CD4-positive, alpha-beta memory T cell (primary cell): ENCODE measurements at regions not wholly inside any gene's neighbourhood (a gene's known extent, or its start where the extent isn't known, plus 50 kb on each side); places are given as distances from the start of the nearest gene placed in this dataset.

Source experiments
- CTCF ChIA-PET: fragments of 350-600 bp; sonication (Branson Sonifier 250); formaldehyde crosslinking; loops from one replicate; lab custom pipeline; 2021; ENCODE audit warnings: inconsistent platforms; ENCODE audit not compliant: partially characterized antibody; lab: Charles Lee
- POLR2A ChIA-PET: fragments of 350-600 bp; sonication (Branson Sonifier 250); formaldehyde crosslinking; loops from one replicate; lab custom pipeline; 2021; ENCODE audit not compliant: partially characterized antibody; lab: Charles Lee
- DNase-seq, 5 donors: peaks; one replicate each; pipeline versions ENCODE4 v3.0.0 to v3.0.0-alpha.2; 2020 to 2022; ENCODE audit warnings: mixed read lengths in 1 of 5
- H3K27ac ChIP-seq: one replicate; pipeline ENCODE4 v1.7.0; 2013; ENCODE audit warnings: low read depth, low read length
- H3K27me3 ChIP-seq: 2 replicates; pipeline ENCODE4 v1.7.0; 2013; ENCODE audit warnings: mild to moderate bottlenecking, low read length, moderate library complexity; ENCODE audit not compliant: insufficient read depth
- H3K36me3 ChIP-seq: 2 replicates; pipeline ENCODE4 v1.7.0; 2013; ENCODE audit warnings: mild to moderate bottlenecking, low read length, moderate library complexity; ENCODE audit not compliant: insufficient read depth
- H3K4me1 ChIP-seq: 2 replicates; pipeline ENCODE4 v1.7.0; 2013; ENCODE audit warnings: mild to moderate bottlenecking, low read length, moderate library complexity; ENCODE audit not compliant: insufficient read depth
- H3K4me3 ChIP-seq, 2 donors: one replicate each; pipeline ENCODE4 v1.7.0; 2013; ENCODE audit warnings: low read length in 2 of 2, mild to moderate bottlenecking in 1 of 2
- H3K9me3 ChIP-seq, 2 donors: one replicate each; pipeline ENCODE4 v1.7.0; 2013; ENCODE audit warnings: low read length in 2 of 2, control low read depth in 1 of 2; ENCODE audit not compliant: control insufficient read depth in 1 of 2
- H3K27ac Mint-ChIP-seq, 7 donors: one replicate each; pipeline ENCODE4 v1.8.0; 2020 to 2021; ENCODE audit warnings: mixed read lengths in 7 of 7, mild to moderate bottlenecking in 6 of 7, inconsistent platforms in 3 of 7, moderate library complexity in 3 of 7
- H3K27me3 Mint-ChIP-seq, 2 donors: one replicate each; pipeline ENCODE4 v1.8.0; 2020 to 2021; ENCODE audit warnings: mixed read lengths in 2 of 2
- H3K36me3 Mint-ChIP-seq, 2 donors: one replicate each; pipeline ENCODE4 v1.8.0; 2020 to 2021; ENCODE audit warnings: mixed read lengths in 2 of 2, inconsistent platforms in 1 of 2, mild to moderate bottlenecking in 1 of 2
- H3K4me1 Mint-ChIP-seq, 4 donors: one replicate each; pipeline ENCODE4 v1.8.0; 2020 to 2021; ENCODE audit warnings: mixed read lengths in 4 of 4, mild to moderate bottlenecking in 1 of 4
- H3K4me3 Mint-ChIP-seq, 8 donors: one replicate each; pipeline ENCODE4 v1.8.0; 2020 to 2021; ENCODE audit warnings: mixed read lengths in 8 of 8, mild to moderate bottlenecking in 7 of 8, moderate library complexity in 6 of 8, inconsistent platforms in 3 of 8
- H3K9me3 Mint-ChIP-seq, 8 donors: one replicate each; pipeline ENCODE4 v1.8.0; 2020 to 2021; ENCODE audit warnings: mixed read lengths in 8 of 8, mild to moderate bottlenecking in 5 of 8, inconsistent platforms in 3 of 8, moderate library complexity in 1 of 8
- intact Hi-C: fragments of 100-400 bp; cut with micrococcal nuclease; formaldehyde crosslinking; loops from one replicate; pipeline ENCODE4 v1.15.1; 2023

DNA sequence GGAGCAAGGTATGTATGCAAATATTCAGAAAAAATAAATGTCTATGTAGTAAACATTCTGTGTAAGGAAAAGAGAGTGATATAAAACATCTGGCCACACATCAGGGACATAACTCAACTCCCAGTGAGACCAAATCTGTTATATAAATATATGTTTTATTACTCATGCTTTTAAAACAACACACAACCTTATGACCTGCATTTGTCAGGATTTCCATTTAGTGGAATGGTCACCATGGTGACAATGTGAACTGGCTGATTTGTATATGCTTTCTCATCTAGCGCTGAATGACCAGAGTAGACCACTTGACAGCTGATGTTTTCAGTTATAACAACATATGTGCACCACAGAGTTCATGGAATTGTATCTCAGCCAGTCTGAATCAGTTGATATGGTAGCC is 551.7 kb downstream of the HTR7 start:
- no peak overlapping the region for H3K4me3 ChIP-seq
- no peaks in the 10 kb centered on the region for H3K36me3 ChIP-seq
- no peak overlapping the region for H3K27ac ChIP-seq
- H3K9me3 ChIP-seq, result no peaks in the 10 kb centered on the region
- no peaks in the 10 kb centered on the region for H3K4me1 ChIP-seq
- CTCF ChIA-PET, result no interaction called here
- Mint-ChIP-seq H3K27ac (no peak overlapping the region), H3K36me3 (no peaks in the 10 kb centered on the region), H3K4me1 (no peaks in the 10 kb centered on the region), H3K27me3 (peaks cover 0 to 2% of the 10 kb centered on the region in 2 donors), H3K4me3 (no peak overlapping the region), H3K9me3 (peaks cover 0 to 4% (median 0%) of the 10 kb centered on the region in 8 donors)
- intact Hi-C loops, result no loop called here
- DNase-seq, result no peak
- no peaks in the 10 kb centered on the region for H3K27me3 ChIP-seq
- POLR2A ChIA-PET, result no interaction called here

DNA sequence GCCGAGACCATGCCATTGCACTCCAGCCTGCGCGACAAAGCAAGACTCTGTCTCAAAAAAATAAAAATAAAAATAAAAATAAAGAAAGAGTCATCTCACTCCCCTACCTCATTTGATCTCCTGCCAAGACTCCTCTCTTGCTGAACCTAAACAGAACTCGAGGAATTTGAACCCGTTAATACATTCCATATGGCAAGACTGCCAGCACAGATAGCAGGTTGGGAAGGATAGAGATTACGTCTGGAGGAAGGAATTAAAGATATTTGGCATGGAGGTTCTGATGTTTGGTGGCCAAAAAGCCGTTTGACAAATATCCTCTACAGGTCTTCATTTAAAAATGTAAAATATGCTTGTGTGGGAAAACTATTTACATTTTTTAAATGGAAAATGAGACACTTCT is 549.6 kb downstream of the HTR7 start:
- H3K4me3 Mint-ChIP-seq, result no peak overlapping the region
- no peaks in the 10 kb centered on the region for H3K27me3 Mint-ChIP-seq
- Histone ChIP-seq H3K27me3 (no peaks in the 10 kb centered on the region), H3K4me3 (no peak overlapping the region), H3K4me1 (no peaks in the 10 kb centered on the region), H3K9me3 (no peaks in the 10 kb centered on the region), H3K27ac (no peak overlapping the region), H3K36me3 (no peaks in the 10 kb centered on the region)
- no peak for DNase-seq
- no peak overlapping the region for H3K27ac Mint-ChIP-seq
- H3K9me3 Mint-ChIP-seq, result peaks cover 0 to 4% (median 0%) of the 10 kb centered on the region in 8 donors
- no peaks in the 10 kb centered on the region for H3K36me3 Mint-ChIP-seq
- ChIA-PET POLR2A (no interaction called here), CTCF (no interaction called here)
- intact Hi-C loops, result no loop called here
- no peaks in the 10 kb centered on the region for H3K4me1 Mint-ChIP-seq

DNA sequence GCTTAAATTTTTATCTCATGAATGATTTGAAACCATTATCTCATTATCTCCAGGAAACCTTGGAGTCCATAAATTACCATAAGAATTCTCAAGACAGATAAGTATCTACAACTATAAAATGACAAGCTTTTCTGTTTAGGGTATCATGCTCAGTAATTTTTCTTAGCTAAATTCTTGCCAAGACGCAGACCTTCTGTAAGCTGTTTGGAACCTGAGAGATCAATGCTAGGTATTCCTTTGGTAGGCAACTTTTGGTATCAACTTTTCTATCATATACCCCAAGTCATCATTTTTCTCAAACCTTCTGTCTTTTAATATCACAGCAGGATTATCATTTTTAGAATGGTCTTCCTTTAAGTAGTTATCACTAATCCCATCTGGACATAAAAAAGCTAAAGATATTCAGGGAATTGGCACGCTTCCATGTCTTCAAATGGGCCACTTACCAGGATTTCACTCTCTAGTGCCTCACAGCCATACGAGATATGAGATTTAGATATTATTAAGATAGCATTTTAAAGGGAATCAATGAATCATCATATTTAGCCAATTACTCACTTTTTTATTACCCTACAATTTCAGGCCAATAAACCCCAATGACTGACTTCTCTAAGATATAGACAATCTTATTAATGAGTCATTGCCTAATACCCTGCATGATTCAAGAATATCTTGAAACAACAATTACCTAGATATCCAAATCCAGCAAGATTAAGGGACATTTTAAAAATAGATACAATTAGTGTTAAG is 544.1 kb downstream of the HTR7 start:
- Histone ChIP-seq H3K27me3 (no peaks in the 10 kb centered on the region), H3K36me3 (no peaks in the 10 kb centered on the region), H3K9me3 (no peaks in the 10 kb centered on the region), H3K4me1 (no peaks in the 10 kb centered on the region), H3K4me3 (no peak overlapping the region), H3K27ac (no peak overlapping the region)
- Mint-ChIP-seq H3K9me3 (peaks cover 0 to 6% (median 0%) of the 10 kb centered on the region in 8 donors), H3K4me3 (no peak overlapping the region), H3K36me3 (no peaks in the 10 kb centered on the region), H3K27me3 (no peaks in the 10 kb centered on the region), H3K27ac (no peak overlapping the region), H3K4me1 (no peaks in the 10 kb centered on the region)
- POLR2A ChIA-PET, result no interaction called here
- CTCF ChIA-PET, result no interaction called here
- DNase-seq, result no peak
- intact Hi-C loops, result no loop called here

DNA sequence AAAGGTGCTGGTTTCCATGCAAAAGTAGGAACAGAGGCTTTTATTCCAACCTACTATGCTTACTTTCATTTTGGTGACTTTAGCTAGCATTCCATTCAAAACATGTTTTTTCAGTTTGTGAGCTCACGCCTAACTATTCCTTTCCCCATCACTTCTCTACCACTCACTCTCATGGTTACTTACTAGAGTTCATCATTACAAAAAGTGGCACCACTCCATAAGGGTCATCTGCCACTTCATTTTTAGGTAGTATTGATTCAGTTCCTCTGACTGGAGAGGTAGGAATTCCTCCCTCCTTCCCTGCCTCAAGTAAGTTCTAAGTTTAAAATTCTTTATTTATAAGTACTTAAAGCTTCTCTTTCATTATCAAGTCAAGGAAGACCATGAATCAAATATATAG is 543.1 kb downstream of the HTR7 start:
- DNase-seq, result no peak
- intact Hi-C loops, result no loop called here
- Mint-ChIP-seq H3K27me3 (no peaks in the 10 kb centered on the region), H3K27ac (no peak overlapping the region), H3K9me3 (peaks cover 0 to 5% (median 0%) of the 10 kb centered on the region in 8 donors), H3K4me1 (no peaks in the 10 kb centered on the region), H3K36me3 (no peaks in the 10 kb centered on the region), H3K4me3 (no peak overlapping the region)
- Histone ChIP-seq H3K27ac (no peak overlapping the region), H3K36me3 (no peaks in the 10 kb centered on the region), H3K9me3 (no peaks in the 10 kb centered on the region), H3K4me3 (no peak overlapping the region), H3K4me1 (no peaks in the 10 kb centered on the region), H3K27me3 (no peaks in the 10 kb centered on the region)
- CTCF ChIA-PET, result no interaction called here
- POLR2A ChIA-PET, result no interaction called here

DNA sequence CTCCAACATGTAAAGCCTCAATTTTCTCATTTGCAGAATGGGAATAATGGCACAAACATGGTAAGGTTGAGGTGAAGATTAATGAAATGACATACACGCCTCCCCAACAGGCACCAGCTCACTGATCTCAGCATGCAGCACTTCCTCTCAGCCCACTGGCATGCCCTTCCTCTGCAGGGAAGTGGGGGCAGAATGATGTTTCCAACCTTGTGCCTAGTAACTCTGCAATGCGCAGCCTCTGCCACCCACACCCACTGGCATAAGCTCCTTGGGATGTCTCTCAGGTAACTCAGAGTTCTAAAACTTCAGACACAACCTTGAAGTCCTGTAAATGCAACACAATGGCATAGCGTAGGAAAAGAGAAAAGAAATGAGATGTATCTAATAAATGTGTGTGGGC is 540.7 kb downstream of the HTR7 start:
- ChIA-PET POLR2A (no interaction called here), CTCF (no interaction called here)
- no peak overlapping the region for H3K4me3 Mint-ChIP-seq
- no peaks in the 10 kb centered on the region for H3K4me1 Mint-ChIP-seq
- H3K9me3 Mint-ChIP-seq, result peaks cover 0 to 3% (median 0%) of the 10 kb centered on the region in 8 donors
- H3K27ac Mint-ChIP-seq, result no peak overlapping the region
- Histone ChIP-seq H3K9me3 (no peaks in the 10 kb centered on the region), H3K4me1 (no peaks in the 10 kb centered on the region), H3K36me3 (no peaks in the 10 kb centered on the region), H3K4me3 (no peak overlapping the region), H3K27ac (no peak overlapping the region), H3K27me3 (no peaks in the 10 kb centered on the region)
- no peak for DNase-seq
- H3K36me3 Mint-ChIP-seq, result no peaks in the 10 kb centered on the region
- intact Hi-C loops, result no loop called here
- H3K27me3 Mint-ChIP-seq, result no peaks in the 10 kb centered on the region

DNA sequence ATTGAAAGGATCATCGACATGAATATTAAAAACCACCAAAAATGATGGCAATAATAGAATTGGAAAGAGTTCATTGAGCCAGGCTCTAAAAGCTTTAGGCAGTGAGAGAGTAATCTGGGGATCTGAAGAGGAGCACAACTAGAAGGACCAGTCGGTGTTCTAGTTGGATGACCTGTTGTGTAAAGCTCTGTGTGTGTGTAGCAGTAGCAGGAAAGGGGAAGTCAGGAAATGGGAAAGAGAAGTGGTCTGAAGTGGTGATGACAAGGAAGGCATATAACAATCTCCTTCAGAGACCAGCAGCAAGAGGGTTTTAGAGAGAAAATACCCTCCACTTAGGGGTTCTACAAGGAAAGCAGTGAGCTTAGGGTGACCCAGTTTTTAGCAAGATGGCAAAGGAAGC is 539.2 kb downstream of the HTR7 start:
- Mint-ChIP-seq H3K27me3 (peaks cover 0 to 2% of the 10 kb centered on the region in 2 donors), H3K4me3 (no peak overlapping the region), H3K27ac (no peak overlapping the region), H3K9me3 (peaks cover 0 to 5% (median 0%) of the 10 kb centered on the region in 8 donors), H3K36me3 (no peaks in the 10 kb centered on the region), H3K4me1 (no peaks in the 10 kb centered on the region)
- Histone ChIP-seq H3K4me3 (no peak overlapping the region), H3K27ac (no peak overlapping the region), H3K27me3 (no peaks in the 10 kb centered on the region), H3K9me3 (no peaks in the 10 kb centered on the region), H3K4me1 (no peaks in the 10 kb centered on the region), H3K36me3 (no peaks in the 10 kb centered on the region)
- DNase-seq, result no peak
- CTCF ChIA-PET, result no interaction called here
- intact Hi-C loops, result no loop called here
- POLR2A ChIA-PET, result no interaction called here

DNA sequence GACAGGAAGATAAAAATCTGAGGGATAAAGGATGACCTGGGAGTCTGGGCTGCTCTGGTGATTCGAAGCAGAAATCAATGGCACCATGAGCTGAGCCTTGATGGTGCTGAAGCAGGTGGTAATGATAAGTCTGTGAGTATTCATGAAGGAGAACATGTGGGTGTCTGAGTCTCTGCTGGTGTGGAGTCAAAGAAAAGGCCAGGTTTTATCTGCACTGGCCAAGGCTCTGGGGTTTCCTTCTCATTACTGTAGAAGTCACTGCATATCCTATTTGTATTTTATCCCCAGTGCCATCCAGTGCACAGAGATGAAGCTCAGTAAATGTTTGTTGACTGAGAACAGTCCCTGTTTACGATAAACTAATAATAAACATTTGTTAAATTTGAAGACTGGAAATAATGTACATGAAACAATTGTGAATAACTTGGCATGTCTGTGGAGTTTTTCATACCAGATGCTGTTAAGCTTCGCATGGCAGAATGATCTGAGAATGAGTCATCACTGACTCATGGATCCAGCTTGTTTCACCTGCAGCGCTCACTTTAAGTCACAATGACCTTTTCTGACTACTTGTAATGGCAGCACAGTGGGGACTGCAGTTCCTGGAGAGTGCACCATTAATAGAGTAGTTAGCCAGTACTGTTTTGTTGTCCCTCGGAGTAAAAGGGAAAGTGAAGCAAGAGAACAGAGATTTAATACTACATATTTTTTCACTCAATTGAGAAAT is 538.5 kb downstream of the HTR7 start:
- Mint-ChIP-seq H3K9me3 (peaks cover 0 to 6% (median 0%) of the 10 kb centered on the region in 8 donors), H3K27me3 (peaks cover 0 to 2% of the 10 kb centered on the region in 2 donors), H3K36me3 (no peaks in the 10 kb centered on the region), H3K27ac (no peak overlapping the region), H3K4me3 (no peak overlapping the region), H3K4me1 (no peaks in the 10 kb centered on the region)
- Histone ChIP-seq H3K4me1 (no peaks in the 10 kb centered on the region), H3K4me3 (no peak overlapping the region), H3K9me3 (no peaks in the 10 kb centered on the region), H3K36me3 (no peaks in the 10 kb centered on the region), H3K27me3 (no peaks in the 10 kb centered on the region), H3K27ac (no peak overlapping the region)
- ChIA-PET CTCF (no interaction called here), POLR2A (no interaction called here)
- no peak for DNase-seq
- intact Hi-C loops, result no loop called here
